Uterus (tissue), 3 donors: ENCODE measurements at regions not wholly inside any gene's neighbourhood (a gene's known extent, or its start where the extent isn't known, plus 50 kb on each side); places are given as distances from the start of the nearest gene placed in this dataset.
A peak's percentile ranks its signal among the peaks of the same experiment; 100 is the strongest.
"Not testable (repeated sequence)": the region's sequence is repeated elsewhere in the genome, so short reads cannot be mapped to it uniquely, and the experiment has no call there.

ENCODE experiments used
- DNase-seq, 2 donors: peaks; one replicate each; pipeline ENCODE4 v3.0.0-alpha.2; 2019 to 2020
- H3K27ac ChIP-seq, 2 donors: fragments of 200-600 bp; sonication (generic); 1 replicate in 1 of 2; 2 replicates in 1 of 2; pipeline ENCODE4 v1.5.1; 2016 to 2018
- H3K27me3 ChIP-seq, 2 donors: fragments of 200-600 bp; sonication (generic); one replicate each; pipeline ENCODE4 v1.5.1; 2018 to 2019; ENCODE audit warnings: control low read depth in 1 of 2
- H3K36me3 ChIP-seq, 2 donors: fragments of 200-600 bp; sonication (generic); one replicate each; pipeline ENCODE4 v1.5.1; 2019; ENCODE audit warnings: control low read depth in 1 of 2
- H3K4me1 ChIP-seq, 2 donors: fragments of 200-600 bp; sonication (generic); one replicate each; pipeline ENCODE4 v1.5.1; 2018 to 2019; ENCODE audit warnings: control low read depth in 1 of 2
- H3K4me3 ChIP-seq, 2 donors: fragments of 200-600 bp; sonication (generic); 1 replicate in 1 of 2; 2 replicates in 1 of 2; pipeline ENCODE4 v1.5.1; 2018 to 2019; ENCODE audit warnings: mild to moderate bottlenecking in 1 of 2
- H3K9me3 ChIP-seq, 2 donors: fragments of 200-600 bp; sonication (generic); one replicate each; pipeline ENCODE4 v1.5.1; 2019; ENCODE audit warnings: control low read depth in 1 of 2
- CTCF ChIP-seq, 4 experiments: fragments of 200-600 bp in 2 of 4; fragments of 450-650 bp in 2 of 4; sonication (generic) in 2 of 4; IDR thresholded peaks; one replicate each; pipeline ENCODE4 v1.5.1; 2016 to 2019; ENCODE audit warnings: antibody characterized with exemption in 4 of 4, mild to moderate bottlenecking in 2 of 4, moderate library complexity in 1 of 4
- POLR2A ChIP-seq, 2 donors: fragments of 450-650 bp; IDR thresholded peaks; one replicate each; pipeline ENCODE4 v1.6.1; 2016; ENCODE audit warnings: antibody characterized with exemption in 2 of 2, mild to moderate bottlenecking in 1 of 2, moderate library complexity in 1 of 2
- intact Hi-C: fragments of 100-400 bp; cut with DNase I; formaldehyde crosslinking; loops from one replicate; pipeline ENCODE4 v1.15.1; 2023; ENCODE audit warnings: low total_unique reads
- donor health status: DM: yes; HTN: yes; CAD: no.

GRCh38 chr5:17127743-17128231, 89.6 kb upstream of the BASP1 start:
- Histone ChIP-seq H3K36me3 (no peaks in the 10 kb centered on the region), H3K27ac (no peak overlapping the region), H3K4me3 (no peak overlapping the region), H3K9me3 (no peaks in the 10 kb centered on the region), H3K4me1 (no peaks in the 10 kb centered on the region), H3K27me3 (no peaks in the 10 kb centered on the region)
- intact Hi-C loops = no loop called here
- TF ChIP-seq POLR2A (IDR thresholded peaks at IDR 0.05) = no peak
- no peak for TF ChIP-seq CTCF (IDR thresholded peaks at IDR 0.05)
- no peak for DNase-seq

GRCh38 chr5:17129093-17129849, 88.2 kb upstream of the BASP1 start:
- Histone ChIP-seq H3K9me3 (no peaks in the 10 kb centered on the region), H3K4me3 (no peak overlapping the region), H3K4me1 (no peaks in the 10 kb centered on the region), H3K27me3 (no peaks in the 10 kb centered on the region), H3K27ac (no peak overlapping the region), H3K36me3 (no peaks in the 10 kb centered on the region)
- intact Hi-C loops = no loop called here
- TF ChIP-seq CTCF (IDR thresholded peaks at IDR 0.05) (no peak), POLR2A (IDR thresholded peaks at IDR 0.05) (no peak)
- DNase-seq = no peak

- H3K4me1 ChIP-seq, H3K27me3 ChIP-seq, intact Hi-C loops, DNase-seq, H3K9me3 ChIP-seq, H3K4me3 ChIP-seq, H3K27ac ChIP-seq, H3K36me3 ChIP-seq: not testable (repeated sequence)
These were observed 87.1 kb upstream of the BASP1 start for GRCh38 chr5:17130302-17130701.

GRCh38 chr5:17132444-17133083, 84.9 kb upstream of the BASP1 start:
- TF ChIP-seq POLR2A (IDR thresholded peaks at IDR 0.05) (no peak), CTCF (IDR thresholded peaks at IDR 0.05) (peak in 3 of 4 experiments; percentile 55 to 59 (median 57))
- no peaks in the 10 kb centered on the region for H3K27me3 ChIP-seq

GRCh38 chr5:17135050-17135449, 82.4 kb upstream of the BASP1 start:
- TF ChIP-seq POLR2A (IDR thresholded peaks at IDR 0.05) (no peak), CTCF (IDR thresholded peaks at IDR 0.05) (no peak)
- no peak overlapping the region for H3K27ac ChIP-seq
- H3K4me3 ChIP-seq = no peak overlapping the region
- no peaks in the 10 kb centered on the region for H3K9me3 ChIP-seq
- no peaks in the 10 kb centered on the region for H3K27me3 ChIP-seq
- no peak for DNase-seq
- H3K4me1 ChIP-seq = no peaks in the 10 kb centered on the region
- no peaks in the 10 kb centered on the region for H3K36me3 ChIP-seq
- intact Hi-C loops = no loop called here

More at GRCh38 chr5:17132444-17133083, 84.9 kb upstream of the BASP1 start:
- no peak for DNase-seq
- no peaks in the 10 kb centered on the region for H3K9me3 ChIP-seq
- no peak overlapping the region for H3K4me3 ChIP-seq
- no peaks in the 10 kb centered on the region for H3K4me1 ChIP-seq
- H3K36me3 ChIP-seq = no peaks in the 10 kb centered on the region
- intact Hi-C loops = no loop called here
- no peak overlapping the region for H3K27ac ChIP-seq
